ENCODE measurements at regions not wholly inside any gene's neighbourhood (a gene's known extent, or its start where the extent isn't known, plus 50 kb on each side); places are given as distances from the start of the nearest gene placed in this dataset.

GRCh38 chr2:64262816-64263215, 118.6 kb upstream of the PELI1 start:
- no peaks in the 10 kb centered on the region for H3K9me3 ChIP-seq
- DNase-seq (ENCODE audit: low spot score in 2 of 2): no peak
- no peaks in the 10 kb centered on the region for H3K36me3 ChIP-seq
- intact Hi-C loops (cut with DNase I; ENCODE audit: low total_unique reads): no loop called here
- peak overlapping the region; percentile 70 to 75 for H3K27ac ChIP-seq
- no peaks in the 10 kb centered on the region for H3K27me3 ChIP-seq
- H3K4me3 ChIP-seq: no peak overlapping the region
- no peak for TF ChIP-seq POLR2AphosphoS5 (IDR thresholded peaks at IDR 0.05)
- TF ChIP-seq, protein P1, sequence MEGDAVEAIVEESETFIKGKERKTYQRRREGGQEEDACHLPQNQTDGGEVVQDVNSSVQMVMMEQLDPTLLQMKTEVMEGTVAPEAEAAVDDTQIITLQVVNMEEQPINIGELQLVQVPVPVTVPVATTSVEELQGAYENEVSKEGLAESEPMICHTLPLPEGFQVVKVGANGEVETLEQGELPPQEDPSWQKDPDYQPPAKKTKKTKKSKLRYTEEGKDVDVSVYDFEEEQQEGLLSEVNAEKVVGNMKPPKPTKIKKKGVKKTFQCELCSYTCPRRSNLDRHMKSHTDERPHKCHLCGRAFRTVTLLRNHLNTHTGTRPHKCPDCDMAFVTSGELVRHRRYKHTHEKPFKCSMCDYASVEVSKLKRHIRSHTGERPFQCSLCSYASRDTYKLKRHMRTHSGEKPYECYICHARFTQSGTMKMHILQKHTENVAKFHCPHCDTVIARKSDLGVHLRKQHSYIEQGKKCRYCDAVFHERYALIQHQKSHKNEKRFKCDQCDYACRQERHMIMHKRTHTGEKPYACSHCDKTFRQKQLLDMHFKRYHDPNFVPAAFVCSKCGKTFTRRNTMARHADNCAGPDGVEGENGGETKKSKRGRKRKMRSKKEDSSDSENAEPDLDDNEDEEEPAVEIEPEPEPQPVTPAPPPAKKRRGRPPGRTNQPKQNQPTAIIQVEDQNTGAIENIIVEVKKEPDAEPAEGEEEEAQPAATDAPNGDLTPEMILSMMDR (IDR thresholded peaks at IDR 0.05): no peak
- TF ChIP-seq POLR2A (IDR thresholded peaks at IDR 0.05): no peak
- H3K4me1 ChIP-seq: peaks cover 4 to 15% of the 10 kb centered on the region in 2 donors

DNA sequence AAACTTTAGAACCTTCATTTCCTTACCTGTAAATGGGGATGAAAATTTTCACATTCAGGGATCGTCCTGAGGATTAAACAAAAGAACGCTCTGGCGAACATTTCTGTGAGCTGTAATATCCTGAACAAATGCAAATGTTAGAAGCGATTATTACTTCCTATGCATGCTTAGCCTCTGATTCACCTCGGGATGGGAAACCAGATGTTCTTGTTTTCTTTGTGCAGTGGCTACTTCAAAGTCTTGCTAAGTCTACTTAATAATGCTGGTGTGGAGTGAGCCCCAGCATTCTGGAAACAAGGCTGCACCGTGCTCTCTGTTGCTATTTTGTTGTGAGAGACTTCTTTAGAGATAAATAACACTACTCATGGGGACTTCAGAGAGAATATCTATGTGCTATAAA, 119.1 kb upstream of the PELI1 start:
- no peak overlapping the region for H3K4me3 ChIP-seq
- peak in 1 of 2 donors; percentile 45 for DNase-seq (ENCODE audit: low spot score in 2 of 2)
- peak overlapping the region; percentile 70 to 75 for H3K27ac ChIP-seq
- H3K27me3 ChIP-seq: no peaks in the 10 kb centered on the region
- peaks cover 4 to 15% of the 10 kb centered on the region in 2 donors for H3K4me1 ChIP-seq
- H3K36me3 ChIP-seq: no peaks in the 10 kb centered on the region
- intact Hi-C loops (cut with DNase I; ENCODE audit: low total_unique reads): no loop called here
- TF ChIP-seq, protein P1 (IDR thresholded peaks at IDR 0.05): no peak
- TF ChIP-seq POLR2AphosphoS5 (IDR thresholded peaks at IDR 0.05): peak in 1 of 3 donors; percentile 64
- H3K9me3 ChIP-seq: no peaks in the 10 kb centered on the region

DNA sequence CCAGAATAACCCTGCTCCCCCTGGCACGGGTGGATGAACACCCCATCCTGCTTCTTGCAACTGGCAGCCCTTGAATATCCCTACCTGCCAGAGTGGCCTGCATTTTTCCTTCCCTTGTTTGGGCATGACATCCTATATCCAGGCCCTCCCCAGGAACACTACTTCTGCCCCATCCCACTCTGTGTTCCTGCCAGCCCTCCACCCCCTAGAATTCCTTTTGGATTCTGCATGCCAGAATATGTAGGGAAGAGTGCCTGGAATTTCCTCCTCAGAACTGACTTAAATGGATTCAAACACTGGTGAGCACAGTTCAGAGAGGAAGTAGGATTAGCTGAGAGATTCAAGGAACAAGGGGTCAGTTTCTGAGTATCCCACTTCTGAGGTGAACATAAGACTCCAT, 123.5 kb upstream of the PELI1 start:
- Histone ChIP-seq H3K4me1 (peaks cover 4 to 9% of the 10 kb centered on the region in 2 donors), H3K36me3 (no peaks in the 10 kb centered on the region), H3K9me3 (no peaks in the 10 kb centered on the region), H3K27me3 (no peaks in the 10 kb centered on the region), H3K4me3 (no peak overlapping the region), H3K27ac (peak overlapping the region; percentile 56 to 65)
- intact Hi-C loops (cut with DNase I; ENCODE audit: low total_unique reads): no loop called here
- peak in 1 of 2 donors; percentile 54 for DNase-seq (ENCODE audit: low spot score in 2 of 2)
- TF ChIP-seq POLR2A (IDR thresholded peaks at IDR 0.05): no peak
- TF ChIP-seq, protein P1 (IDR thresholded peaks at IDR 0.05): no peak
- no peak for TF ChIP-seq POLR2AphosphoS5 (IDR thresholded peaks at IDR 0.05)

DNA sequence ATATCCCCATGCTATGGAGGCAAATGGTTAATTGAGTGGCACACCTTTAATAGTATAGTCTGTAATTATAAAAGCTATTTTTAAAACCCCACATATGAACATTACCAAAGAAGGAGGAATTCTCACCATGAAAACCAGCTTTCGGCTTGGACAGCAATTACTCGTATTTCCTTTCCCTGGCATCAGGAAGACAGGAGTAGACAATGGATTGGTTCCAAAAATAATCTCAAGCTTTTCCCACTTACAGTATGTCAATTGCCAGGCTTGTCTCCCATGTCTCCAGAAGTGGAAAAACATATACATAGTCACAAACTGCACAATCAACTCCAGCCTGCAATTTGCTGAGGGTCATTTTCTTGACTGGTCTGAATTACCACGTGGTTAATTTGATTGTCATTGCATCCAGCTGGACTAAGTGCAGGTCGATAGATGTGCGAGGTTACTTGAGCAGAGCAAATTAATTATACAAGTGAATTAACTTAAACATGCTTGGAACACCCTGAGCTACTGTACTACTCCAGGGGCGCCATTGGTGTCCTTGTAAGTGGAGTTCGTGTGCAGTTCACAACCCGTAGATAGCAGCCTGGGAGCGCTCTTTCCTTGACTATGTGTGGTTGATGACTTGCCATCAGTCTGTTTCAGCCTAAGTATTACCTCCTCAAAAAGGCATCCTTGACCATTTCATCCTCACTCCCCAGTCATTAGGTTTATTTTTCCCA, 124.3 kb upstream of the PELI1 start:
- Histone ChIP-seq H3K4me3 (no peak overlapping the region), H3K9me3 (no peaks in the 10 kb centered on the region), H3K36me3 (no peaks in the 10 kb centered on the region), H3K27me3 (no peaks in the 10 kb centered on the region), H3K27ac (peak overlapping the region; percentile 56 to 65), H3K4me1 (peaks cover 0 to 9% of the 10 kb centered on the region in 2 donors)
- no peak for DNase-seq (ENCODE audit: low spot score in 2 of 2)
- intact Hi-C loops (cut with DNase I; ENCODE audit: low total_unique reads): no loop called here
- TF ChIP-seq POLR2A (IDR thresholded peaks at IDR 0.05) (no peak), POLR2AphosphoS5 (IDR thresholded peaks at IDR 0.05) (no peak)
- TF ChIP-seq, protein P1 (IDR thresholded peaks at IDR 0.05): no peak

GRCh38 chr2:64273524-64274398, 129.5 kb upstream of the PELI1 start:
- Histone ChIP-seq H3K4me1 (peaks cover 9 to 23% of the 10 kb centered on the region in 2 donors), H3K27me3 (no peaks in the 10 kb centered on the region), H3K36me3 (no peaks in the 10 kb centered on the region), H3K27ac (peak overlapping the region; percentile 93 to 98), H3K4me3 (peak overlapping the region in 2 of 3 donors; percentile 7 to 39), H3K9me3 (no peaks in the 10 kb centered on the region)
- DNase-seq (ENCODE audit: low spot score in 2 of 2): peak; percentile 61 to 89
- intact Hi-C loops (cut with DNase I; ENCODE audit: low total_unique reads): no loop called here
- TF ChIP-seq POLR2A (IDR thresholded peaks at IDR 0.05) (no peak), POLR2AphosphoS5 (IDR thresholded peaks at IDR 0.05) (peak; percentile 30 to 70 (median 67))
- TF ChIP-seq, protein P1 (IDR thresholded peaks at IDR 0.05): no peak

Data from breast epithelium (tissue), 4 donors.